Keratinocyte (primary cell): ENCODE measurements at regions not wholly inside any gene's neighbourhood (a gene's known extent, or its start where the extent isn't known, plus 50 kb on each side); places are given as distances from the start of the nearest gene placed in this dataset.

Experiments
- EZH2 ChIP-seq: IDR thresholded peaks from one replicate; pipeline ENCODE4 v1.6.1; 2012; ENCODE audit warnings: inconsistent platforms, mild to moderate bottlenecking, low read length, moderate library complexity
- TF ChIP-seq, protein P1 (sequence below), 3 experiments: IDR thresholded peaks in 1 of 3; conservative IDR thresholded peaks in 1 of 3; optimal IDR thresholded peaks in 1 of 3; 2 replicates in 2 of 3; 3 replicates in 1 of 3; pipeline versions ENCODE3 to v1.5.1; 2011; ENCODE audit warnings: low read length in 3 of 3, mild to moderate bottlenecking in 3 of 3, moderate library complexity in 2 of 3, control low read depth in 1 of 3, inconsistent platforms in 1 of 3; ENCODE audit not compliant: insufficient read depth in 2 of 3; ENCODE audit errors: extremely low read depth in 1 of 3

DNA sequence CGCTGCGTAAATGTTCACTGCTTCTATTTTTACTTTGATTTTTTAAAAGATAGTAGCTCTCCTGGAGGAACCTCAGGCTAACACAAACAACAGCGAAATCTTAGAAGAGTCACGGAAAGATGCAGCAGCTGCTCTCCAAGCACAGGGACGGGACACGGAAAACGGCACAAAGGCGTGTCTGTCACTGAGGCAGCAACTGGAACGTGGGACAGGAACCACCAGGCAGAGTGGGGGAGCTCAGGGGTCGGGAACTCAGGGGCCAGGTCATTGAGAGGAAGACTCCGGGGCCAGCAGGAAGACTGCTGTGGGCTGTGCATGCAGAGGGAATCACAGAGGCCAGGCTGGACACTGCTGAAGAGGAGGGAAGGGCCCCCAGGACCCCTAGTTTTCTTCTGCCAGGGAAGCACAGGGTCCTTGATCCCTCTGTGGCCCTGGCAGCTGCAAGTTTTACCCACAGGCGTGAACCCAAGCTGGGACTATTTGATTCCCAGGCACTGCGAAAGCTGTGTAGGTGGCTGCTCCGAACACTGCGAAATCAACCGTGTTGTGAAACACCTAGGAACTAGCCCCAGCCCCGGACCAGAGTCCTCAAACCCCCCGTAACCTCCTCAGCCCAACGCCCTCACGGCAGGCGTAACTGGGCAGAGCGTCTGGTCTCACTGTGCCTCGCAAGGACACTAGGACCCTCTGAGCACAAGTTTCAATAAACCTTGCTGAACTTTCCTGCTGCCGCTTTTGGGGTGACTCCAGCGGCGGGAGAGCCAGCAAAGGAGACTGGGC lies 263.0 kb downstream of the EIPR1 start:
- TF ChIP-seq, protein P1, sequence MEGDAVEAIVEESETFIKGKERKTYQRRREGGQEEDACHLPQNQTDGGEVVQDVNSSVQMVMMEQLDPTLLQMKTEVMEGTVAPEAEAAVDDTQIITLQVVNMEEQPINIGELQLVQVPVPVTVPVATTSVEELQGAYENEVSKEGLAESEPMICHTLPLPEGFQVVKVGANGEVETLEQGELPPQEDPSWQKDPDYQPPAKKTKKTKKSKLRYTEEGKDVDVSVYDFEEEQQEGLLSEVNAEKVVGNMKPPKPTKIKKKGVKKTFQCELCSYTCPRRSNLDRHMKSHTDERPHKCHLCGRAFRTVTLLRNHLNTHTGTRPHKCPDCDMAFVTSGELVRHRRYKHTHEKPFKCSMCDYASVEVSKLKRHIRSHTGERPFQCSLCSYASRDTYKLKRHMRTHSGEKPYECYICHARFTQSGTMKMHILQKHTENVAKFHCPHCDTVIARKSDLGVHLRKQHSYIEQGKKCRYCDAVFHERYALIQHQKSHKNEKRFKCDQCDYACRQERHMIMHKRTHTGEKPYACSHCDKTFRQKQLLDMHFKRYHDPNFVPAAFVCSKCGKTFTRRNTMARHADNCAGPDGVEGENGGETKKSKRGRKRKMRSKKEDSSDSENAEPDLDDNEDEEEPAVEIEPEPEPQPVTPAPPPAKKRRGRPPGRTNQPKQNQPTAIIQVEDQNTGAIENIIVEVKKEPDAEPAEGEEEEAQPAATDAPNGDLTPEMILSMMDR (optimal IDR thresholded peaks at IDR 0.05 in 1 of 3, IDR thresholded peaks at IDR 0.05 in 1 of 3, conservative IDR thresholded peaks at IDR 0.05 in 1 of 3; ENCODE audit: extremely low read depth in 1 of 3, insufficient read depth in 2 of 3, low read length in 3 of 3), result no peak
- TF ChIP-seq EZH2, result no peak
